Activated CD4-positive, alpha-beta T cell treated with anti-CD3 and anti-CD28 coated beads, Interleukin-2, amount 10 ng/mL, durations not matched to agents 7 days and 5 days (primary cell): ENCODE measurements at regions not wholly inside any gene's neighbourhood (a gene's known extent, or its start where the extent isn't known, plus 50 kb on each side); places are given as distances from the start of the nearest gene placed in this dataset.

Experiments used
- CTCF ChIA-PET: fragments of 350-600 bp; sonication (Branson Sonifier 250); formaldehyde crosslinking; loops from one replicate; lab custom pipeline; 2021; ENCODE audit warnings: antibody characterized with exemption; lab: Charles Lee
- POLR2A ChIA-PET: fragments of 350-600 bp; sonication (Branson Sonifier 250); formaldehyde crosslinking; loops from one replicate; lab custom pipeline; 2021; ENCODE audit warnings: antibody characterized with exemption; lab: Charles Lee
- DNase-seq: peaks from one replicate; pipeline ENCODE4 v3.0.0-alpha.2; 2020
- H3K27ac Mint-ChIP-seq: one replicate; pipeline ENCODE4 v1.8.0; 2021; ENCODE audit warnings: mild to moderate bottlenecking, moderate library complexity, mixed read lengths
- H3K27me3 Mint-ChIP-seq: one replicate; pipeline ENCODE4 v1.8.0; 2021; ENCODE audit warnings: mixed read lengths
- H3K36me3 Mint-ChIP-seq: one replicate; pipeline ENCODE4 v1.8.0; 2021; ENCODE audit warnings: low read depth, mixed read lengths
- H3K4me1 Mint-ChIP-seq: one replicate; pipeline ENCODE4 v1.8.0; 2021; ENCODE audit warnings: mixed read lengths
- H3K4me3 Mint-ChIP-seq: one replicate; pipeline ENCODE4 v1.8.0; 2021; ENCODE audit warnings: mild to moderate bottlenecking, moderate library complexity, mixed read lengths
- H3K9me3 Mint-ChIP-seq: one replicate; pipeline ENCODE4 v1.8.0; 2021; ENCODE audit warnings: mixed read lengths

- CTCF ChIA-PET = no interaction called here
- Mint-ChIP-seq H3K9me3 (no peaks in the 10 kb centered on the region), H3K27ac (no peak overlapping the region), H3K4me1 (no peaks in the 10 kb centered on the region), H3K36me3 (no peaks in the 10 kb centered on the region), H3K27me3 (no peaks in the 10 kb centered on the region), H3K4me3 (no peak overlapping the region)
- no peak for DNase-seq
- POLR2A ChIA-PET = no interaction called here
Measured at GRCh38 chr20:12649234-12649633, 359.5 kb upstream of the SPTLC3 start.

DNA sequence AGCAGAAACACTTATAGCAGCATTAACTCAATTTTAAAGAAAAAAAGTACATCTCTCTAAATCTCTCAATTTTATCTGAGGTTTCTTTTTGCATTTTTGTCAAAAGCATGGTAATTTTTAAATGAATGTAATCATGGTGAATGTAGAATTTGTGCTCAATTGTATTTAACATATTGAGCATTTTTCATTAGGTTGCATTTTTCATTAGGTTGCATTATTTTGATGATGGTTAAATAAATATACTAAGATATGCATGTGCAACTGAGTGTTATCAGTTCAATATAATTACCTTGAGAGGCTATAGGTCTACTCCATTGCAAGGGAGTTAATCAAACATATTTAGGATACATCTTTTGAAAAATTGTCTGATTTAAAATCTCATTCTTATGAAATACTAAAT is 355.1 kb upstream of the SPTLC3 start:
- ChIA-PET CTCF (no interaction called here), POLR2A (no interaction called here)
- Mint-ChIP-seq H3K9me3 (peaks cover 2% of the 10 kb centered on the region), H3K36me3 (no peaks in the 10 kb centered on the region), H3K4me1 (no peaks in the 10 kb centered on the region), H3K27ac (no peak overlapping the region), H3K27me3 (no peaks in the 10 kb centered on the region), H3K4me3 (no peak overlapping the region)
- DNase-seq = no peak

GRCh38 chr20:12659942-12660341 is 348.8 kb upstream of the SPTLC3 start:
- DNase-seq = no peak
- ChIA-PET CTCF (no interaction called here), POLR2A (no interaction called here)
- no peaks in the 10 kb centered on the region for H3K36me3 Mint-ChIP-seq
- no peak overlapping the region for H3K4me3 Mint-ChIP-seq
- H3K4me1 Mint-ChIP-seq = no peaks in the 10 kb centered on the region
- peaks cover 5% of the 10 kb centered on the region for H3K9me3 Mint-ChIP-seq
- H3K27ac Mint-ChIP-seq = no peak overlapping the region
- no peaks in the 10 kb centered on the region for H3K27me3 Mint-ChIP-seq

GRCh38 chr20:12660918-12661317 is 347.9 kb upstream of the SPTLC3 start:
- H3K4me3 Mint-ChIP-seq = no peak overlapping the region
- H3K4me1 Mint-ChIP-seq = no peaks in the 10 kb centered on the region
- H3K36me3 Mint-ChIP-seq = no peaks in the 10 kb centered on the region
- peaks cover 5% of the 10 kb centered on the region for H3K9me3 Mint-ChIP-seq
- no peaks in the 10 kb centered on the region for H3K27me3 Mint-ChIP-seq
- CTCF ChIA-PET = no interaction called here
- POLR2A ChIA-PET = no interaction called here
- no peak for DNase-seq
- no peak overlapping the region for H3K27ac Mint-ChIP-seq

GRCh38 chr20:12670301-12670700 is 338.5 kb upstream of the SPTLC3 start:
- H3K27ac Mint-ChIP-seq = no peak overlapping the region
- H3K4me3 Mint-ChIP-seq = no peak overlapping the region
- H3K36me3 Mint-ChIP-seq = no peaks in the 10 kb centered on the region
- no peaks in the 10 kb centered on the region for H3K27me3 Mint-ChIP-seq
- no peaks in the 10 kb centered on the region for H3K9me3 Mint-ChIP-seq
- POLR2A ChIA-PET = interaction anchor here (0.7 kb wide), 1 partner anchor 130 kb away, joined by 3 read pairs; no protein-coding TSS in a partner anchor
- no peaks in the 10 kb centered on the region for H3K4me1 Mint-ChIP-seq
- CTCF ChIA-PET = no interaction called here
- no peak for DNase-seq

- ChIA-PET POLR2A (no interaction called here), CTCF (no interaction called here)
- H3K4me3 Mint-ChIP-seq = no peak overlapping the region
Measured at GRCh38 chr20:12673352-12673751, 335.4 kb upstream of the SPTLC3 start.

GRCh38 chr20:12677925-12678324 is 330.8 kb upstream of the SPTLC3 start:
- no peaks in the 10 kb centered on the region for H3K27me3 Mint-ChIP-seq
- DNase-seq = no peak
- POLR2A ChIA-PET = no interaction called here
- no peak overlapping the region for H3K27ac Mint-ChIP-seq
- H3K4me1 Mint-ChIP-seq = no peaks in the 10 kb centered on the region
- H3K36me3 Mint-ChIP-seq = no peaks in the 10 kb centered on the region
- no peak overlapping the region for H3K4me3 Mint-ChIP-seq
- H3K9me3 Mint-ChIP-seq = no peaks in the 10 kb centered on the region
- CTCF ChIA-PET = no interaction called here

More at GRCh38 chr20:12673352-12673751, 335.4 kb upstream of the SPTLC3 start:
- Mint-ChIP-seq H3K27ac (no peak overlapping the region), H3K36me3 (no peaks in the 10 kb centered on the region), H3K4me1 (no peaks in the 10 kb centered on the region), H3K9me3 (no peaks in the 10 kb centered on the region), H3K27me3 (no peaks in the 10 kb centered on the region)
- DNase-seq = no peak

DNA sequence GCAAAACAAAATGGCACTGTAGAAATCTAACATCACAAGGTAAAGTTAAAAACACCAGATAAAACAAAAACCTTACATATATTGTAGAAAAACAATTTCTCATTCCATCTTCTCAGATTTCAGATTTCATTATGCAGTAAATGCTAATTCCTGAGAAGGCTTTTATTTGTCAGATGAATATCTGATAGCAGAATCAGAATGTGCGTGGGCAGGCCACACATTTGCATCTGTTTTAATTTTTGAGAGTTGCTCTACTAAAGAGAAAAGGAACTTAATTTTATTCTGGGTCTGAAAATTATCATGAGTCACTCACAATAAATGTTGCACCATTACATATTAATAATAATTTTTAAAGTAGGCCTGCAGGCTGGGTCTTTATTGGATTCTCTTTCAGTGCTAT is 329.3 kb upstream of the SPTLC3 start:
- POLR2A ChIA-PET = no interaction called here
- Mint-ChIP-seq H3K4me1 (no peaks in the 10 kb centered on the region), H3K4me3 (no peak overlapping the region), H3K27me3 (no peaks in the 10 kb centered on the region), H3K36me3 (no peaks in the 10 kb centered on the region), H3K9me3 (no peaks in the 10 kb centered on the region), H3K27ac (no peak overlapping the region)
- no peak for DNase-seq
- CTCF ChIA-PET = no interaction called here

- Mint-ChIP-seq H3K36me3 (no peaks in the 10 kb centered on the region), H3K9me3 (no peaks in the 10 kb centered on the region), H3K27ac (no peak overlapping the region), H3K4me3 (no peak overlapping the region), H3K27me3 (no peaks in the 10 kb centered on the region), H3K4me1 (no peaks in the 10 kb centered on the region)
- DNase-seq = no peak
- CTCF ChIA-PET = no interaction called here
- POLR2A ChIA-PET = no interaction called here
Measured at GRCh38 chr20:12682613-12683012, 326.2 kb upstream of the SPTLC3 start.

GRCh38 chr20:12687476-12687875 is 321.3 kb upstream of the SPTLC3 start:
- H3K27me3 Mint-ChIP-seq = no peaks in the 10 kb centered on the region
- H3K4me3 Mint-ChIP-seq = no peak overlapping the region
- no peaks in the 10 kb centered on the region for H3K9me3 Mint-ChIP-seq
- no peaks in the 10 kb centered on the region for H3K36me3 Mint-ChIP-seq
- H3K27ac Mint-ChIP-seq = no peak overlapping the region
- CTCF ChIA-PET = no interaction called here
- H3K4me1 Mint-ChIP-seq = no peaks in the 10 kb centered on the region
- POLR2A ChIA-PET = no interaction called here
- DNase-seq = no peak

DNA sequence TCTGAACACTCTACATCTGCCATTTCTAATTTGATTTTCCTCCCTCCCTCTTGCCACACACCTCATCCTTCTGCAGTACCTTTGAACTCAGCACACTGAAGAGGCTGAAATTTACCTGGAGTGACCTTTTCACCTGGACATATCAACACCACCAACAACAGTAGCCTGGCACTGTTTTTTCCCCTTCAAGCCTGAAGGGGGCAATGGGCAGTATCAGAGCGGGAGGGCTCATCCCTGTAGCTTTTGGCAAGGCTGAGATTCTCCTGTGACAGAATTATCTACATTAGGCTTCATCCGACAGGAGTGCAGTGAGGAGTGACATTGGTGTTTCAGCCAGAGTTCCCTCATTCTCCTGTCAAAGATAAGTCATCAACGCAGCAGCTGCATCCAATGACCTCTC is 312.8 kb upstream of the SPTLC3 start:
- no peak for DNase-seq
- Mint-ChIP-seq H3K4me3 (no peak overlapping the region), H3K9me3 (peaks cover 6% of the 10 kb centered on the region), H3K27ac (no peak overlapping the region), H3K4me1 (no peaks in the 10 kb centered on the region), H3K36me3 (no peaks in the 10 kb centered on the region), H3K27me3 (no peaks in the 10 kb centered on the region)
- POLR2A ChIA-PET = no interaction called here
- CTCF ChIA-PET = no interaction called here

GRCh38 chr20:12698817-12699216 is 310.0 kb upstream of the SPTLC3 start:
- no peak for DNase-seq
- Mint-ChIP-seq H3K27ac (no peak overlapping the region), H3K4me3 (no peak overlapping the region), H3K36me3 (no peaks in the 10 kb centered on the region), H3K9me3 (peaks cover 6% of the 10 kb centered on the region), H3K4me1 (no peaks in the 10 kb centered on the region), H3K27me3 (no peaks in the 10 kb centered on the region)
- POLR2A ChIA-PET = no interaction called here
- CTCF ChIA-PET = no interaction called here

DNA sequence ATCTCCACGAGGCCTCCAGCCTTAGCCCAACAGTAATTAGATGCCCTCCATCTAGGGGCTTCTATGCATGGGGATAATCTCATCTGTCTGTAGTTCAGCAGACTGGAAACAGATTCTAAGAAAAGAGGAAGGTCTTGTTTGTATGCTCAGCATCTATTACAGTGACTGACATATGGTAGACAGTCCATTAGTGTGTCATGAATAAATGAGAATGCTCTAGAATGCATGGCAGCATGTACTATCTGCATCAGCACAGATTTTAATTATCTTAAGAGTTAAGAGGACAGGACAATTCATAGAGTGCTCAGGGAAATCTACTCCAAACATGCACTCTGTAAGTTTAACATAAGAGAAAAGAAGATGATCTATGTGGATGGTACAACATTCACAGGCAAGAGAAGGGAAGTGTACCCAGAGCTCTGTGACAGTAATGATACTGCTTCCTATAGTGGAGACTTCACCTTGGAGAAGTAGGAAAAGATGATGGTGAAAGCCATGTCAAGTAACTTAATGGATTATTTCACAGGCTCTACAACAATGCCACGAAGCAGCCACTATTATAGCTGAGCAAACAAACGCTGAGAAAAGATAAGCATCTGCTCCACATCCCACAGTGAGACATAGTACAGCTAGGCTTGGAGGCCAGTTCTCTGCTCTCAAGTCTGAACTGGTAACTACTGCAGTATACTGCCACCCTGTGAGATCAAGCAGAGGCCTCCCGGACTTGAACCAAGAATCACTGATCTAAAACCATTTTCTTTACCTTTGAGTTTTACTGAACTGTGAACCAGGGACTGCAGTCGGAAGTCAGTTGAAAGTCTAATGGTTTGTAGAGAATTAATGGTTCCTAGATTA is 309.2 kb upstream of the SPTLC3 start:
- POLR2A ChIA-PET = no interaction called here
- H3K9me3 Mint-ChIP-seq = peaks cover 6% of the 10 kb centered on the region
- DNase-seq = no peak
- H3K27me3 Mint-ChIP-seq = no peaks in the 10 kb centered on the region
- no peak overlapping the region for H3K27ac Mint-ChIP-seq
- H3K36me3 Mint-ChIP-seq = no peaks in the 10 kb centered on the region
- CTCF ChIA-PET = no interaction called here
- H3K4me1 Mint-ChIP-seq = no peaks in the 10 kb centered on the region
- H3K4me3 Mint-ChIP-seq = no peak overlapping the region

DNA sequence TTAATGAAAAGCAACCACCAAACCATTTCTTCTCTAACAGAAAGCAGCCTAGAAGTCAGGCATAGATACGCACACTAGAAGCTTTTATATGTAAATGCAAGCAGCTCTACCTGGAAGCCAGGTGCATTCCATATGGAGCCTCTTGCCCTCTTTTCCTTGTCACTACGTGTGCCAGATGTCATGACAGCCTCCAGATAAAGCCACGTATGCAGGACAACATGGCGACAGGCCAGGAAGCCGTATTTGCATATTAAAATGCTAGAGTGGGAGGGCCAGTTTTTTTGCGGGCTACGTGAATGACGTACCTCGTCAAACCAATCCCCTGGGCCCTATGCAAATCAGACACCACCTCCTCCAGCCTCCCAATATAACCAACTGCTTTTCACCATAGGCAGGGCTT is 308.1 kb upstream of the SPTLC3 start:
- ChIA-PET POLR2A (no interaction called here), CTCF (no interaction called here)
- DNase-seq = no peak
- Mint-ChIP-seq H3K27ac (no peak overlapping the region), H3K36me3 (no peaks in the 10 kb centered on the region), H3K4me3 (no peak overlapping the region), H3K9me3 (peaks cover 6% of the 10 kb centered on the region), H3K27me3 (no peaks in the 10 kb centered on the region), H3K4me1 (no peaks in the 10 kb centered on the region)
